ENCODE measurements at regions not wholly inside any gene's neighbourhood (a gene's known extent, or its start where the extent isn't known, plus 50 kb on each side); places are given as distances from the start of the nearest gene placed in this dataset.

DNA sequence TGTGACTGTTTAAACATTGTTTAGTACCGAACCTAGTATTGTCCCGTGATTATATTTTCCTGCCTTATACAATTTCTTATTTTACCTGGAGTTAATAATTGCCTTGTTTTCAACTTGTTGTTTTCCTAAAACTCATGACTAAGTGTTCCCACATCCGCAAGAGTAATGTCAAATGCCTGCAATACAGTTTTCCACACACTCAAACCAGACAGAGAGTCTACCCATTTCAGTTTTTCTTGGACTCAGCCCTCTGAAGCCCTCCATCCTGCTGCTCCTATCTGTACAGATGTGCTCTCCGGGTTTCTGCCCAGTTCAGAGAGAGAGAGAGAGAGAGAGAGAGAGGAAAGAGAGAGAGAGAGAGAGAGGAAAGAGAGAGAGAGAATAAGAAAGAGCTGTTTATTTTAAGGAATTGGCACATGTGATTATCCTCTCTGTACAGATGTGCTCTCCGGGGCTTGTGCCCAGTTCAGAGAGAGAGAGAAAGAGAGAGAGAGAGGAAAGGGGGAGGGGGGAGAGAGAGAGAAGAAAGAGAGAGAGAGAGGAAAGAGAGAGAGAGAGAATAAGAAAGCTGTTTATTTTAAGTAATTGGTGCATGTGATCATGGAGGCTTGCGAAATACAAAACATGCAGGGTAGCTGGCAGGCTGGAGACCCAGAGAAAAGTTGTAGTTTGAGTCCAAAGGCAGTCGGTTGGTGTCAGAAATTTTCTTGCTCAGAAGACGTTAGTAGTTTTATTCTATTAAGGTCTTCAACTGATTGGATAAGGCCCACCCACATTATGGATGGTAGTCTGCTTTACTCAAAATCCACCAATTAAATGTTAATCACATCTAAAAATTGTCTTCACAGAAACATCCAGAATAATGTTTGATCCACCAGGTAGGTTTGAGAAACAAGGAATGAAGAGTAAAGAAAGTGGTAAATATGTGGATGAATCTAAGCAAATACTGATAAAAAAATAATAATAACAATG is 104.1 kb upstream of the GOLGA8J start:
- TF ChIP-seq CTCF (IDR thresholded peaks at IDR 0.05) (no peak), POLR2A (IDR thresholded peaks at IDR 0.05) (no peak), EP300 (IDR thresholded peaks at IDR 0.05) (no peak)

Measured in sigmoid colon (tissue), 4 donors.